HUES48 (cell line): ENCODE measurements at regions not wholly inside any gene's neighbourhood (a gene's known extent, or its start where the extent isn't known, plus 50 kb on each side); places are given as distances from the start of the nearest gene placed in this dataset.

Experiments used
- H3K27ac ChIP-seq: one replicate; pipeline ENCODE4 v1.7.0; 2013; ENCODE audit warnings: low read depth, low read length, inconsistent platforms
- H3K27me3 ChIP-seq: 2 replicates; pipeline ENCODE4 v1.6.1; 2013; ENCODE audit warnings: mild to moderate bottlenecking, low read length; ENCODE audit not compliant: control insufficient read depth, insufficient read depth
- H3K36me3 ChIP-seq: 2 replicates; pipeline ENCODE4 v1.6.1; 2013; ENCODE audit warnings: low read length; ENCODE audit not compliant: control insufficient read depth, insufficient read depth
- H3K4me1 ChIP-seq: 2 replicates; pipeline ENCODE4 v1.6.1; 2013; ENCODE audit warnings: mild to moderate bottlenecking, low read length; ENCODE audit not compliant: control insufficient read depth, insufficient read depth
- H3K4me3 ChIP-seq: 2 replicates; pipeline ENCODE4 v1.5.1; 2013; ENCODE audit warnings: mild to moderate bottlenecking, low read depth, low read length
- H3K9ac ChIP-seq: 2 replicates; pipeline ENCODE4 v1.6.1; 2013; ENCODE audit warnings: mild to moderate bottlenecking, low read depth, low read length, moderate library complexity
- H3K9me3 ChIP-seq: 2 replicates; pipeline ENCODE4 v1.6.1; 2013; ENCODE audit warnings: low read length; ENCODE audit not compliant: control insufficient read depth, insufficient read depth

- Histone ChIP-seq H3K4me1 (0 out of 2 replicates have a peak, but pooled peaks cover 2% of the 10 kb centered on the region), H3K4me3 (no peak overlapping the region), H3K27me3 (no peaks in the 10 kb centered on the region), H3K36me3 (no peaks in the 10 kb centered on the region), H3K27ac (no peak overlapping the region), H3K9ac (no peak overlapping the region), H3K9me3 (no peaks in the 10 kb centered on the region)
Measured at GRCh38 chr1:63248216-63248615, 74.2 kb upstream of the FOXD3 start.

- Histone ChIP-seq H3K36me3 (no peaks in the 10 kb centered on the region), H3K4me1 (no peaks in the 10 kb centered on the region; the same call in 1 of the 2 replicates), H3K27me3 (no peaks in the 10 kb centered on the region), H3K4me3 (no peak overlapping the region), H3K9me3 (no peaks in the 10 kb centered on the region), H3K9ac (no peak overlapping the region), H3K27ac (no peak overlapping the region)
Measured at GRCh38 chr1:63255153-63255552, 67.2 kb upstream of the FOXD3 start.

- no peaks in the 10 kb centered on the region for H3K9me3 ChIP-seq
- H3K27ac ChIP-seq, result no peak overlapping the region
- H3K9ac ChIP-seq, result no peak overlapping the region
- H3K4me3 ChIP-seq, result no peak overlapping the region
- H3K4me1 ChIP-seq, result peaks cover 4% of the 10 kb centered on the region; the same call in 1 of the 2 replicates
- no peaks in the 10 kb centered on the region for H3K36me3 ChIP-seq
- no peaks in the 10 kb centered on the region for H3K27me3 ChIP-seq
Measured at GRCh38 chr1:63261736-63262458, 60.5 kb upstream of the FOXD3 start.

GRCh38 chr1:63262459-63262770 is 60.0 kb upstream of the FOXD3 start:
- H3K9ac ChIP-seq, result no peak overlapping the region
- H3K36me3 ChIP-seq, result no peaks in the 10 kb centered on the region
- H3K27me3 ChIP-seq, result no peaks in the 10 kb centered on the region

GRCh38 chr1:63264161-63264560 is 58.2 kb upstream of the FOXD3 start:
- Histone ChIP-seq H3K4me1 (peaks cover 6% of the 10 kb centered on the region; the same call in 1 of the 2 replicates), H3K9me3 (no peaks in the 10 kb centered on the region), H3K27me3 (no peaks in the 10 kb centered on the region), H3K27ac (no peak overlapping the region), H3K9ac (no peak overlapping the region), H3K4me3 (no peak overlapping the region), H3K36me3 (no peaks in the 10 kb centered on the region)

More at GRCh38 chr1:63262459-63262770, 60.0 kb upstream of the FOXD3 start:
- no peak overlapping the region for H3K27ac ChIP-seq
- H3K4me3 ChIP-seq, result no peak overlapping the region
- H3K9me3 ChIP-seq, result no peaks in the 10 kb centered on the region
- H3K4me1 ChIP-seq, result peaks cover 4% of the 10 kb centered on the region; the same call in 1 of the 2 replicates

- Histone ChIP-seq H3K9ac (no peak overlapping the region), H3K27me3 (no peaks in the 10 kb centered on the region), H3K27ac (no peak overlapping the region), H3K9me3 (no peaks in the 10 kb centered on the region), H3K4me3 (no peak overlapping the region), H3K4me1 (peaks cover 11% of the 10 kb centered on the region), H3K36me3 (no peaks in the 10 kb centered on the region)
Measured at GRCh38 chr1:63266857-63267256, 55.5 kb upstream of the FOXD3 start.

GRCh38 chr1:63268876-63269275 is 53.5 kb upstream of the FOXD3 start:
- Histone ChIP-seq H3K4me3 (no peak overlapping the region), H3K4me1 (peaks cover 11% of the 10 kb centered on the region), H3K27me3 (no peaks in the 10 kb centered on the region), H3K36me3 (no peaks in the 10 kb centered on the region), H3K9me3 (no peaks in the 10 kb centered on the region), H3K27ac (no peak overlapping the region), H3K9ac (no peak overlapping the region)

- H3K27me3 ChIP-seq, result no peaks in the 10 kb centered on the region
- H3K27ac ChIP-seq, result no peak overlapping the region
- H3K9ac ChIP-seq, result no peak overlapping the region
- no peak overlapping the region for H3K4me3 ChIP-seq
- no peaks in the 10 kb centered on the region for H3K36me3 ChIP-seq
- H3K4me1 ChIP-seq, result peaks cover 8% of the 10 kb centered on the region
- no peaks in the 10 kb centered on the region for H3K9me3 ChIP-seq
Measured at GRCh38 chr1:63269571-63269970, 52.8 kb upstream of the FOXD3 start.
